SU-DHL-6 (cell line): ENCODE measurements at regions not wholly inside any gene's neighbourhood (a gene's known extent, or its start where the extent isn't known, plus 50 kb on each side); places are given as distances from the start of the nearest gene placed in this dataset.

Experiments used
- H2AFZ ChIP-seq: fragments of 200-600 bp; sonication (generic); 2 replicates; pipeline ENCODE4 v1.6.1; 2014; ENCODE audit warnings: low read depth, mild to moderate bottlenecking, moderate library complexity, mixed read lengths, antibody characterized with exemption, low read length; ENCODE audit not compliant: severe bottlenecking
- H3F3A ChIP-seq: fragments of 200-600 bp; shearing (Covaris generic); 2 replicates; pipeline ENCODE4 v1.6.0; 2016; ENCODE audit warnings: antibody characterized with exemption, mild to moderate bottlenecking; ENCODE audit not compliant: insufficient read depth
- H3K27ac ChIP-seq: fragments of 200-600 bp; sonication (generic); 2 replicates; pipeline ENCODE4 v1.5.1; 2016; ENCODE audit warnings: low read depth, mild to moderate bottlenecking, low read length, moderate library complexity, mixed read lengths
- H3K27me3 ChIP-seq: fragments of 200-600 bp; sonication (generic), shearing (Covaris generic); 2 replicates; pipeline ENCODE4 v1.6.0; 2014; ENCODE audit warnings: mild to moderate bottlenecking, low read length
- H3K36me3 ChIP-seq: fragments of 200-600 bp; sonication (generic); 2 replicates; pipeline ENCODE4 v1.6.1; 2014; ENCODE audit warnings: mild to moderate bottlenecking, low read length, mixed read lengths
- H3K4me2 ChIP-seq: fragments of 300-600, 200-600 bp; shearing (Covaris generic), sonication (generic); 2 replicates; pipeline ENCODE4 v1.6.0; 2014; ENCODE audit warnings: low read length, low read depth, mild to moderate bottlenecking; ENCODE audit not compliant: poor library complexity, severe bottlenecking
- H3K4me3 ChIP-seq: fragments of 200-600 bp; sonication (generic); 2 replicates; pipeline ENCODE4 v1.5.1; 2014; ENCODE audit warnings: antibody characterized with exemption, low read length, mild to moderate bottlenecking, mixed read lengths; ENCODE audit not compliant: insufficient read depth, poor library complexity, severe bottlenecking
- H3K79me2 ChIP-seq: fragments of 200-600 bp; sonication (generic); 2 replicates; pipeline ENCODE4 v1.6.1; 2014; ENCODE audit warnings: mild to moderate bottlenecking, low read length, moderate library complexity; ENCODE audit not compliant: insufficient read depth
- H3K9ac ChIP-seq: fragments of 200-600 bp; sonication (generic); 2 replicates; pipeline ENCODE4 v1.7.0; 2014; ENCODE audit warnings: mild to moderate bottlenecking, low read length
- H3K9me2 ChIP-seq: fragments of 200-600 bp; sonication (generic); replicated peaks from 2 replicates; pipeline ENCODE4 v1.6.1; 2014; ENCODE audit warnings: low read length; ENCODE audit not compliant: insufficient read depth
- H3K9me3 ChIP-seq: fragments of 200-600 bp; sonication (generic); 2 replicates; pipeline ENCODE4 v1.6.1; 2014; ENCODE audit warnings: low read length, mixed read lengths; ENCODE audit not compliant: insufficient read depth
- H4K20me1 ChIP-seq: fragments of 200-600 bp; sonication (generic); 2 replicates; pipeline ENCODE4 v1.6.1; 2014; ENCODE audit warnings: low read depth, mild to moderate bottlenecking, antibody characterized with exemption, low read length, moderate library complexity, mixed read lengths
- CTCF ChIP-seq: fragments of 200-600 bp; sonication (generic); IDR thresholded peaks from one replicate; pipeline ENCODE4 v1.5.1; 2017; ENCODE audit warnings: antibody characterized with exemption, mild to moderate bottlenecking, low read length, moderate library complexity; ENCODE audit not compliant: insufficient read depth, poor library complexity, severe bottlenecking
- EZH2phosphoT487 ChIP-seq: fragments of 200-600 bp; sonication (generic), shearing (Covaris generic); conservative IDR thresholded peaks from 2 replicates; pipeline ENCODE4 v1.6.1; 2018; ENCODE audit warnings: mild to moderate bottlenecking, antibody characterized with exemption, low read length, moderate library complexity, mixed read lengths

- Histone ChIP-seq H3K27me3 (no peaks in the 10 kb centered on the region), H3K27ac (no peak overlapping the region), H3K9me2 (no peaks in the 10 kb centered on the region; the same call in 1 of the 2 replicates), H3K9me3 (no peaks in the 10 kb centered on the region), H3F3A (no peaks in the 10 kb centered on the region), H3K4me2 (no peak overlapping the region), H4K20me1 (no peaks in the 10 kb centered on the region), H3K36me3 (no peaks in the 10 kb centered on the region), H3K4me3 (no peak overlapping the region), H2AFZ (no peak overlapping the region), H3K79me2 (no peaks in the 10 kb centered on the region), H3K9ac (no peak overlapping the region)
- no peak for TF ChIP-seq CTCF
Observed at GRCh38 chr13:76293751-76294150, 592.5 kb downstream of the KCTD12 start.

- Histone ChIP-seq H3K79me2 (no peaks in the 10 kb centered on the region), H3K4me2 (no peak overlapping the region), H3K27me3 (no peaks in the 10 kb centered on the region), H3K27ac (no peak overlapping the region), H3K9ac (no peak overlapping the region), H3K9me2 (no peaks in the 10 kb centered on the region; the same call in 1 of the 2 replicates), H4K20me1 (no peaks in the 10 kb centered on the region), H3K9me3 (no peaks in the 10 kb centered on the region), H3F3A (no peaks in the 10 kb centered on the region), H3K4me3 (no peak overlapping the region), H2AFZ (no peak overlapping the region), H3K36me3 (no peaks in the 10 kb centered on the region)
- no peak for TF ChIP-seq EZH2phosphoT487
- TF ChIP-seq CTCF: no peak
Observed at GRCh38 chr13:76293346-76293745, 592.9 kb downstream of the KCTD12 start.

GRCh38 chr13:76292726-76293125 is 593.5 kb downstream of the KCTD12 start:
- no peak overlapping the region for H3K27ac ChIP-seq
- H3K9ac ChIP-seq: no peak overlapping the region
- H2AFZ ChIP-seq: no peak overlapping the region
- no peaks in the 10 kb centered on the region for H3F3A ChIP-seq
- no peaks in the 10 kb centered on the region for H3K9me3 ChIP-seq
- no peaks in the 10 kb centered on the region for H4K20me1 ChIP-seq
- no peaks in the 10 kb centered on the region for H3K36me3 ChIP-seq
- no peak overlapping the region for H3K4me3 ChIP-seq
- H3K27me3 ChIP-seq: no peaks in the 10 kb centered on the region
- no peaks in the 10 kb centered on the region; the same call in 1 of the 2 replicates for H3K9me2 ChIP-seq
- H3K79me2 ChIP-seq: no peaks in the 10 kb centered on the region
- TF ChIP-seq EZH2phosphoT487: no peak
- TF ChIP-seq CTCF: no peak
- no peak overlapping the region for H3K4me2 ChIP-seq
